Hepatocyte (in vitro differentiated cells): ENCODE measurements at regions not wholly inside any gene's neighbourhood (a gene's known extent, or its start where the extent isn't known, plus 50 kb on each side); places are given as distances from the start of the nearest gene placed in this dataset.
"Not testable (repeated sequence)": the region's sequence is repeated elsewhere in the genome, so short reads cannot be mapped to it uniquely, and the experiment has no call there.

Experiments
- CTCF ChIP-seq: fragments of 200-600 bp; sonication (generic); IDR thresholded peaks from 2 replicates; pipeline ENCODE4 v1.5.1; 2016; ENCODE audit warnings: antibody characterized with exemption, mild to moderate bottlenecking; ENCODE audit not compliant: poor library complexity
- EZH2 ChIP-seq: fragments of 200-600 bp; sonication (generic); IDR thresholded peaks from 2 replicates; pipeline ENCODE4 v1.6.1; 2016; ENCODE audit warnings: antibody characterized with exemption, mild to moderate bottlenecking, borderline replicate concordance

- TF ChIP-seq EZH2, CTCF: not testable (repeated sequence)
Measured at GRCh38 chr20:29752644-29753425, 1504.6 kb upstream of the DEFB115 start.
